Common myeloid progenitor, CD34-positive (primary cell): ENCODE measurements at regions not wholly inside any gene's neighbourhood (a gene's known extent, or its start where the extent isn't known, plus 50 kb on each side); places are given as distances from the start of the nearest gene placed in this dataset.
"Not testable (repeated sequence)": the region's sequence is repeated elsewhere in the genome, so short reads cannot be mapped to it uniquely, and the experiment has no call there.

Source experiments
- CTCF ChIA-PET: fragments of 350-600 bp; sonication (Branson Sonifier 250); formaldehyde crosslinking; loops from one replicate; lab custom pipeline; 2021; ENCODE audit warnings: antibody characterized with exemption; lab: Charles Lee
- POLR2A ChIA-PET: fragments of 350-600 bp; sonication (Branson Sonifier 250); formaldehyde crosslinking; loops from one replicate; lab custom pipeline; 2021; ENCODE audit warnings: antibody characterized with exemption; lab: Charles Lee
- DNase-seq, 3 donors: peaks; one replicate each; pipeline versions ENCODE4 v3.0.0 to v3.0.0-alpha.2; 2013
- H3K27ac ChIP-seq, 2 experiments: 1 replicate in 1 of 2; 2 replicates in 1 of 2; pipeline ENCODE4 v1.7.0; 2013; ENCODE audit warnings: inconsistent platforms in 2 of 2, low read length in 2 of 2, mild to moderate bottlenecking in 2 of 2, low read depth in 1 of 2, moderate library complexity in 1 of 2; ENCODE audit not compliant: severe bottlenecking in 2 of 2, insufficient read depth in 1 of 2, poor library complexity in 1 of 2
- H3K27me3 ChIP-seq, 5 experiments: replicated peaks in 2 of 5; 1 replicate in 3 of 5; 2 replicates in 2 of 5; pipeline versions ENCODE4 v1.6.1 to v1.7.0; 2013; ENCODE audit warnings: low read length in 4 of 5, mild to moderate bottlenecking in 2 of 5, moderate library complexity in 2 of 5, inconsistent platforms in 1 of 5; ENCODE audit not compliant: insufficient read depth in 5 of 5, control insufficient read depth in 4 of 5
- H3K36me3 ChIP-seq, 4 experiments: 1 replicate in 2 of 4; 2 replicates in 2 of 4; pipeline versions ENCODE4 v1.6.1 to v1.7.0; 2013; ENCODE audit warnings: low read length in 3 of 4, control low read depth in 1 of 4, mild to moderate bottlenecking in 1 of 4; ENCODE audit not compliant: control insufficient read depth in 4 of 4, insufficient read depth in 4 of 4
- H3K4me1 ChIP-seq, 4 experiments: 1 replicate in 3 of 4; 2 replicates in 1 of 4; pipeline versions ENCODE4 v1.6.1 to v1.7.1; 2013; ENCODE audit warnings: low read length in 3 of 4, mild to moderate bottlenecking in 3 of 4, control low read depth in 1 of 4, inconsistent platforms in 1 of 4, moderate library complexity in 1 of 4; ENCODE audit not compliant: control insufficient read depth in 4 of 4, insufficient read depth in 4 of 4; ENCODE audit errors: control extremely low read depth in 1 of 4
- H3K4me3 ChIP-seq, 7 experiments: 1 replicate in 4 of 7; 2 replicates in 3 of 7; pipeline versions ENCODE4 v1.5.1 to v1.7.0; 2013; ENCODE audit warnings: mild to moderate bottlenecking in 7 of 7, low read length in 6 of 7, moderate library complexity in 6 of 7, inconsistent platforms in 2 of 7, low read depth in 2 of 7, control low read depth in 1 of 7; ENCODE audit not compliant: insufficient read depth in 4 of 7, control insufficient read depth in 1 of 7; ENCODE audit errors: extremely low read depth in 1 of 7
- H3K9me3 ChIP-seq, 5 experiments: 1 replicate in 4 of 5; 2 replicates in 1 of 5; pipeline versions ENCODE4 v1.6.1 to v1.7.1; 2013; ENCODE audit warnings: low read length in 4 of 5, mild to moderate bottlenecking in 2 of 5, inconsistent platforms in 1 of 5, low read depth in 1 of 5, moderate library complexity in 1 of 5; ENCODE audit not compliant: control insufficient read depth in 4 of 5, insufficient read depth in 2 of 5; ENCODE audit errors: control extremely low read depth in 1 of 5
- WGBS: methylation state at CpG from one replicate; pipeline ENCODE4 v1.1.5; 2013; ENCODE audit not compliant: insufficient coverage; 5-methylcytosine and 5-hydroxymethylcytosine counted together

DNA sequence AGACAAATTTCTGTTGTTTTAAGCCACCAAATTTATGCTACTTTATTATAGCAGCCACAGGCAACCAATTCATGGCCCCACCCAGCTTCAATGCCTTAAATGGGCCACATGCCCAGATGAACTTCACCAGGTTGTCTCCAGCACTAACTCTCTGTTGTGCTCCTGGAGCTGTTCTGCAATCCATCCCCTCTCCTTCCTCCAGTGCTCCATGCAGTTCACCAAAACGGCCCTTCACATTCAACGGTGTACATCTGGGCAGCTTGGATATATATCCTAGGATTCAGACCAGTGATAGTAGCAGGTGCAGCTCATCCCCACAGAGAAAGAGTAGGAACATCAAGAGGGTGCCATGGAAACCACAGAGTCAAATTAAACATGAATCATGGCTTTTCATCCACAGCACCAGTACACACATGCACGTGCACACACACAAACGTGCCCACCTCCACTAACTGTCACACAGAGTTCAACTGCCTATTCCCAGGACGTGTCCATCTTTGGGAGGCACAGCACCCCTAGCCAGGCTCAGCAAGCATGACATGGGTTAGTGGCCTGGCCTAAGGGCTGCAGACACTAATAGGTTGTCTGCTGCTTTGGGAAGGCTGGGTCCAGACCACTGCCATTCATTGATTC is 134.5 kb downstream of the MED10 start:
- CTCF ChIA-PET: no interaction called here
- H3K36me3 ChIP-seq: no peaks in the 10 kb centered on the region
- peaks cover 0 to 4% (median 0%) of the 10 kb centered on the region in 5 experiments for H3K9me3 ChIP-seq
- no peaks in the 10 kb centered on the region for H3K4me1 ChIP-seq
- no peak overlapping the region for H3K4me3 ChIP-seq
- POLR2A ChIA-PET: no interaction called here
- no peak overlapping the region for H3K27ac ChIP-seq
- no peaks in the 10 kb centered on the region for H3K27me3 ChIP-seq
- no peak for DNase-seq
- 94% methylated on average over 3 of the region's 5 CpGs for WGBS

DNA sequence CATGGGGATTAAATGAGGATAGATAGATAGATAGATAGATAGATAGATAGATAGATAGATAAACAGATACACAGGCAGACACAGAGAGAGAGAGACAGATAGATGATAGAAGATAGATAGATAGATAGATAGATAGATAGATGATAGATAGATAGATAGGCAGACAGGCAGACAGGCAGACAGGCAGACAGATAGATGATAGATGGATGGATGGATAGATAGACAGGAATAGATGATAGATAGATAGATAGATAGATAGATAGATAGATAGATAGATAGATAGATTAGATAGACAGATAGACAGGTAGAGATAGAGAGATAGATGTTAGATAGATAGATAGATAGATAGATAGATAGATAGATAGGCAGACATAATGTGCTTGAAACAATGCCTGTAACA is 137.3 kb downstream of the MED10 start:
- H3K36me3 ChIP-seq, H3K9me3 ChIP-seq, H3K4me1 ChIP-seq, H3K4me3 ChIP-seq, CTCF ChIA-PET, H3K27me3 ChIP-seq, POLR2A ChIA-PET, DNase-seq, H3K27ac ChIP-seq: not testable (repeated sequence)

DNA sequence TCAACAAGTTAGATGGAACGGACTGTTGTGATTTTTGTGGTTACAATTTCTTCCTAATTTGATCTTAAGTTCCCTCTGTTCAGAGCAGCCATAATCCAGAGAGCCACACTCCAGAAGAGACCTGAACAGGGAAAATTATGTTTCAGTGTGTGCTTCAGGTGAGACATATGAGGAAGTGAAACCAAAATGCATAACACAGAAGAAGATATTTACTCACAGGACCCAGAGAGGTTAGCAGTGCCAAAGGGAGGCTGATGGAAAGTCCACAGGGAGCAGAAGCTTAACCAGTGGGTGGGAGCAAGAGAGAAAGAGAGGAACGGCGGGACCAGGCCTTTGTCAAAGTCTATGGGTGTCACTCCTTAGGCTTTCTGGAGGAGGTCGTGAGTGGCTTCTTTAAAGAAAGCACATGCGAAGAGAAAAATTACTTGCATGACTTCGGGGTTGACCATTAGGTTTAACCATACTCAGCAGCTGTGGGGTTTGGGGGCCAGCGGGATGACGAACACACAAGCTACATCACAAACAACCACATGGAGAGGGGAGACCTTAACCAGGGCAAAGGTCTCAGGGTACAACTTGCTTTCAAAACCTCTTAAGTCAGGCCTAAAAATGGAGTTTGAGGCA is 141.4 kb downstream of the MED10 start:
- no peak overlapping the region for H3K27ac ChIP-seq
- H3K9me3 ChIP-seq: peaks cover 0 to 4% (median 0%) of the 10 kb centered on the region in 5 experiments
- H3K4me1 ChIP-seq: no peaks in the 10 kb centered on the region
- ChIA-PET POLR2A (no interaction called here), CTCF (no interaction called here)
- DNase-seq: no peak
- H3K27me3 ChIP-seq: no peaks in the 10 kb centered on the region
- no peaks in the 10 kb centered on the region for H3K36me3 ChIP-seq
- WGBS: 96% methylated on average over 4 of the region's 8 CpGs
- H3K4me3 ChIP-seq: no peak overlapping the region

DNA sequence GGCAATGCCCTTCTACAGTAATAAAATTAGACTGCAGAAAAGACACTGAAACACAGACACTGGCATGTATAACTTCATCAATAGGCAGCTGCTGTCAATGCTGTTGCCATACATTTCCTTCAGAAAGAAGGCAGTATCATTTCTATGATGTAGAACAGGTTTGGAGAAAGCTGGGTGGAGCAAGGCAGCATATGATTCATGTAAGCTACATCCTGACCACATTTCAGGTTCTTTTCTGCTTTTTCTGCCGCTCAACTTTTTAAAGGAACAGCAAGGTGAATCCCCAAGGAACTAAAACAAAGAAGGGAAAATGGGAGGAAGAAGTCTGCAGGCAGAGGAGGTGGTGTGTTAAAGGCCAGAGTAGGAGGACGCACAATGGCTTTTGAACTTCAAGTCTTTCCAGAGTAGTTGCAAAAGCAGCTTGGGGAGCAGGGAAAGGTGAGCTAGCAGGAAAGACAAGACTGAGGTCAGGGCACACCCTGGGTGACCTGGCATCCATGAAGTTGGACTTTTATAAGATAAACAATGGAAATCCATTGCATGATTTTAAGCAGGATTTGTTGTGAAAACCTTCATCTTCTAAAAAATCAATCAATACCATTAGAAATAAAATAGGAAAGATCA is 142.1 kb downstream of the MED10 start:
- H3K36me3 ChIP-seq: no peaks in the 10 kb centered on the region
- no peak for DNase-seq
- H3K9me3 ChIP-seq: peaks cover 0 to 4% (median 0%) of the 10 kb centered on the region in 5 experiments
- CTCF ChIA-PET: no interaction called here
- H3K4me1 ChIP-seq: no peaks in the 10 kb centered on the region
- no peak overlapping the region for H3K27ac ChIP-seq
- 93% methylated on average over 2 of the region's 2 CpGs for WGBS
- H3K4me3 ChIP-seq: no peak overlapping the region
- POLR2A ChIA-PET: no interaction called here
- H3K27me3 ChIP-seq: no peaks in the 10 kb centered on the region

DNA sequence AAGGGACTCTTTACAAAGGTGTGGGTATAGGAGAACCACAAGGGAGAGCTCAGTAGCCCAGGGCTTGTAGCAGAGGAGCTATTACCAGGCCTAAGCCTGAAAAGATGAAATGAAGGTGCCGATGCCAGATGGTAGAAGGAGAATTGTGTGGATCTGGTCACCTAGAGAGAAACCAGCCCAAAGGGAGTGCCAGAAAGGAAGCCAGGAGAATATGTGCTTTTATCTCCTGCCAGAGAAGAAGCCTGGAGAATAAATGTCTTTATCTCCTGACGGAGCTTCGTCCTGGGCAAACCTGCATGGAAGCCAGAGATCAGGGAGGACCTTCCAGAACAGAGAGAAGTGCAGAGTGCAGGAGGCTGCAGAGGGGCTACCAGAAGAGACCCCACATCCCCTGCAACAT is 142.6 kb downstream of the MED10 start:
- ChIA-PET POLR2A (no interaction called here), CTCF (no interaction called here)
- Histone ChIP-seq H3K36me3 (no peaks in the 10 kb centered on the region), H3K4me3 (no peak overlapping the region), H3K27me3 (no peaks in the 10 kb centered on the region), H3K9me3 (peaks cover 0 to 4% (median 0%) of the 10 kb centered on the region in 5 experiments), H3K4me1 (no peaks in the 10 kb centered on the region), H3K27ac (no peak overlapping the region)
- DNase-seq: no peak
- WGBS: 94% methylated on average over 3 of the region's 3 CpGs

DNA sequence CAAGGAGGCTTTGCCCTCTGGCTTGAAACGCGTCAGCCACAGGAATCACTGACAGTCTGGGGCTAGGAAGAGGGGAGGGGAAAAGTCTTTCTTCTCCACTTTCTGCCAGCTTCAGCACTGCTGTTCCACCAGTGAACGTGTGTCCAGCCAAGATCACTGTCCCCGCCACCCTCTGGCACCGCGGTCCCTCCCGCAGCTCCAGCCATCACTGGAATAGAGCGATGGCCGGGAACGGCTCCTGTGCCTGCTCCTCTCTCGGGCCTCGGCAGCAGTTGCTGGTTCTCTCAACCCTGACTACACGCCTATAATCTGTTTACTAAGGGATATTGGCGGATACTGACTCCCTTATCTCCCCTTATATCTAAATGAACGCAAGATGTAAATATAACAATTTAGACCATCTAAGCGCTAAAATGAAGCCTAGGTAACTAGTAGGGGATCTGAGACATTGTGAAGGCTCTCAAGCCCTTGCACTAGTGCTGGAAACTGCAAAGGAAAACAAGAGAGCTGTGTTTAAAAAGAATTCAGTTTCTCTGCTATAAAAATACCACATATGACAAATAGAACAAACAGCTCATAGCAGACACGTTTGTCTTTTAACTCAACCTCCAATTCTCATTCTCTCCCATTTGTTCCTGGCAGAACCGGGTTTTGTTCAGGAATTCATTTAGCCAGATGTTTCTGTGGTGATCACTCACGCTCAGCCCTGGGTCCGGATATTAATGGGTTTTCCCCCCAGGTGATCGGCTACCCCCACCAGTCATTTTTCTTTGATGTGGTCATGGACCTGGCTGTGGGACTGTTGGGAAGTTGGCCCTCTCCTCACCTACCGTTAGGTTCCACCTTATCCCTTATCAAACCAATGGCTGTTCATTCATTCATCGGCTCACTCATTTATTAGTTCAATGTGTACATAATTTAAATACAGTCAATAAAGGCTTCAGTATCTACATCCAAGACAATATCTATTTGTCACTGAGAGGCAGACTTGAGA is 149.8 kb downstream of the MED10 start:
- CTCF ChIA-PET: no interaction called here
- H3K27ac ChIP-seq: no peak overlapping the region

More for the DNA sequence above, 149.8 kb downstream of the MED10 start:
- POLR2A ChIA-PET: no interaction called here
- H3K36me3 ChIP-seq: no peaks in the 10 kb centered on the region
- H3K4me1 ChIP-seq: peaks cover 0 to 5% (median 0%) of the 10 kb centered on the region in 4 experiments
- H3K9me3 ChIP-seq: peaks cover 0 to 3% (median 0%) of the 10 kb centered on the region in 5 experiments
- no peak overlapping the region for H3K4me3 ChIP-seq
- peaks cover 0 to 2% (median 0%) of the 10 kb centered on the region in 5 experiments for H3K27me3 ChIP-seq
- WGBS: 94% methylated on average over 15 of the region's 23 CpGs
- no peak for DNase-seq
